ENCODE measurements at regions not wholly inside any gene's neighbourhood (a gene's known extent, or its start where the extent isn't known, plus 50 kb on each side); places are given as distances from the start of the nearest gene placed in this dataset.

GRCh38 chr5:57618767-57619381 is 136.3 kb upstream of the ACTBL2 start:
- no peak for DNase-seq (ENCODE audit: low read depth)

- no peak for DNase-seq (ENCODE audit: low read depth)
These were observed 131.1 kb upstream of the ACTBL2 start for GRCh38 chr5:57613741-57614140.

GRCh38 chr5:57611177-57611576 is 128.6 kb upstream of the ACTBL2 start:
- no peak for DNase-seq (ENCODE audit: low read depth)

- no peak for DNase-seq (ENCODE audit: low read depth)
These were observed 125.9 kb upstream of the ACTBL2 start for GRCh38 chr5:57608542-57608941.

GRCh38 chr5:57601996-57602395 is 119.4 kb upstream of the ACTBL2 start:
- no peak for DNase-seq (ENCODE audit: low read depth)

- no peak for DNase-seq (ENCODE audit: low read depth)
These were observed 117.7 kb upstream of the ACTBL2 start for GRCh38 chr5:57600321-57600720.

- DNase-seq (ENCODE audit: low read depth), result peak; percentile 7
These were observed 116.1 kb upstream of the ACTBL2 start for GRCh38 chr5:57598756-57599155.

GRCh38 chr5:57598097-57598496 is 115.5 kb upstream of the ACTBL2 start:
- no peak for DNase-seq (ENCODE audit: low read depth)

GRCh38 chr5:57595523-57595991 is 112.9 kb upstream of the ACTBL2 start:
- DNase-seq (ENCODE audit: low read depth), result no peak

- no peak for DNase-seq (ENCODE audit: low read depth)
These were observed 111.8 kb upstream of the ACTBL2 start for GRCh38 chr5:57594436-57594835.

- DNase-seq (ENCODE audit: low read depth), result no peak
These were observed 109.6 kb upstream of the ACTBL2 start for GRCh38 chr5:57592236-57592635.

- no peak for DNase-seq (ENCODE audit: low read depth)
These were observed 104.0 kb upstream of the ACTBL2 start for GRCh38 chr5:57586649-57587048.

GRCh38 chr5:57582578-57583070 is 100.0 kb upstream of the ACTBL2 start:
- no peak for DNase-seq (ENCODE audit: low read depth)

GRCh38 chr5:57581772-57582171 is 99.2 kb upstream of the ACTBL2 start:
- no peak for DNase-seq (ENCODE audit: low read depth)

- DNase-seq (ENCODE audit: low read depth), result no peak
These were observed 98.6 kb upstream of the ACTBL2 start for GRCh38 chr5:57581222-57581621.

- DNase-seq (ENCODE audit: low read depth), result no peak
These were observed 95.0 kb upstream of the ACTBL2 start for GRCh38 chr5:57577432-57578175.

GRCh38 chr5:57576317-57576716 is 93.7 kb upstream of the ACTBL2 start:
- no peak for DNase-seq (ENCODE audit: low read depth)

- DNase-seq (ENCODE audit: low read depth), result no peak
These were observed 93.2 kb upstream of the ACTBL2 start for GRCh38 chr5:57575839-57576238.

GRCh38 chr5:57572461-57572860 is 89.8 kb upstream of the ACTBL2 start:
- DNase-seq (ENCODE audit: low read depth), result no peak

- DNase-seq (ENCODE audit: low read depth), result no peak
These were observed 87.0 kb upstream of the ACTBL2 start for GRCh38 chr5:57569601-57570000.

GRCh38 chr5:57568136-57568535 is 85.5 kb upstream of the ACTBL2 start:
- DNase-seq (ENCODE audit: low read depth), result no peak

- DNase-seq (ENCODE audit: low read depth), result no peak
These were observed 84.3 kb upstream of the ACTBL2 start for GRCh38 chr5:57566914-57567313.

GRCh38 chr5:57561231-57561842 is 78.7 kb upstream of the ACTBL2 start:
- no peak for DNase-seq (ENCODE audit: low read depth)

Data from GM04504 (cell line).